ENCODE measurements at regions not wholly inside any gene's neighbourhood (a gene's known extent, or its start where the extent isn't known, plus 50 kb on each side); places are given as distances from the start of the nearest gene placed in this dataset.
"Not testable (repeated sequence)": the region's sequence is repeated elsewhere in the genome, so short reads cannot be mapped to it uniquely, and the experiment has no call there.

DNA sequence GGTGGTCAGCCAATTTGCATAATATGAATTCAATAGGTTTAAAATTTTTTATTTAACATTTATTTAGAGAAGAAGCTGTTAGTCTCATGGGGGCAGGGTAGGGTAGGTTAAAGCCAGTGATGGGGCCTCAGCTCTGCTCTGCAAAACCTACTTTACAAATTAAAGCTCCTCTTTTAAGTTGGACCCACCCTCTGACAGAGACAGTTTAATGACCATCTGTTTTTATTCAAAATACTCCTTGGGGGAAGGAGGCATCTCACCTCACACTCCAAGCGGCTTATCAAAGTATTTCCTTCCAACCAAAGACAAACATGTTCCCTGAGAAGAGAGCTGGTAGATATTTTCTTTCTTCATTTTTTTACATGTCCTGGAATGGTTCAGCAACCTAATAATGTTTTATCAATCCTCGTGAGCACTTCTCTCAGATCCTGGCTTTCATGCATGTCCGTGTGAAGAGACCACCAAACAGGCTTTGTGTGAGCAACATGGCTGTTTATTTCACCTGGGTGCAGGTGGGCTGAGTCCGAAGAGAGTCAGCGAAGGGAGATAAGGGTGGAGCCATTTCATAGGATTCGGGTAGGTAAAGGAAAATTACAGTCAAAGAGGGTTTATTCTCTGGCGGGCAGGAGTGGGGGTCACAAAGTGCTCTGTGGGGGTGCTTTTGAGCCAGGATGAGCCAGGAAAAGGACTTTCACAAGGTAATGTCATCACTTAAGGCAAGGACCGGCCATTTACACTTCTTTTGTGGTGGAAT lies 184.7 kb downstream of the GJA1 start:
- Histone ChIP-seq H3K4me3 (ENCODE audit: low read depth, low read length) (no peak overlapping the region), H3K4me1 (ENCODE audit: control insufficient read depth, insufficient read depth, low read length) (no peaks in the 10 kb centered on the region), H3K27ac (ENCODE audit: low read depth, low read length) (no peak overlapping the region), H3K27me3 (ENCODE audit: control insufficient read depth, insufficient read depth, low read length) (no peaks in the 10 kb centered on the region), H3K9me3 (ENCODE audit: control insufficient read depth, insufficient read depth, low read length) (no peaks in the 10 kb centered on the region), H3K36me3 (ENCODE audit: control insufficient read depth, insufficient read depth, low read length) (no peaks in the 10 kb centered on the region)
- WGBS (ENCODE audit: insufficient coverage), result 69% methylated on average over 5 of the region's 8 CpGs
- no peak for DNase-seq (ENCODE audit: low read depth in 4 of 6, low spot score in 6 of 6)

DNA sequence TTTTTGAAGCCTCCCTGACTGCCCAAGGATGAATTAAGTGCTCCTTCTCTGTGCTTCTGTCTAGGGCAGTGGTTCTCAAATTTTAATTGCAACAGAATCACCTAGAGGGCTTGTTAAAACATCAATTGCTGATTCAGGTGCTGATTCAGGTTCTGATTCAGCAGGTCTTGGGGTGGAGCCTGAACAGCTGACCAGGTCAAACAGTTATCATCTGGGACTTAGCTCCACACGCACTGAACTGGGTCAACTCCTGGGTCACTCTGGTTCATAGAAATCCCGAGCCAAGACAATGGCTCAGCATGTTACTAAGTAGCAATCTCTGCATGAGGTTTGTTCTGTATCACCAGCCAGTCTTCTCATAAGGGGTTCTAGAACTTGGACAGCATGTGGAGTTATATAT lies 192.3 kb downstream of the GJA1 start:
- DNase-seq (ENCODE audit: low read depth in 4 of 6, low spot score in 6 of 6), result peak in 1 of 6 donors; percentile 3
- Histone ChIP-seq H3K27me3 (ENCODE audit: control insufficient read depth, insufficient read depth, low read length) (no peaks in the 10 kb centered on the region), H3K9me3 (ENCODE audit: control insufficient read depth, insufficient read depth, low read length) (peaks cover 2% of the 10 kb centered on the region), H3K27ac (ENCODE audit: low read depth, low read length) (no peak overlapping the region), H3K36me3 (ENCODE audit: control insufficient read depth, insufficient read depth, low read length) (no peaks in the 10 kb centered on the region), H3K4me1 (ENCODE audit: control insufficient read depth, insufficient read depth, low read length) (no peaks in the 10 kb centered on the region), H3K4me3 (ENCODE audit: low read depth, low read length) (no peak overlapping the region)
- WGBS (ENCODE audit: insufficient coverage), result 72% methylated on average over 2 of the region's 2 CpGs

DNA sequence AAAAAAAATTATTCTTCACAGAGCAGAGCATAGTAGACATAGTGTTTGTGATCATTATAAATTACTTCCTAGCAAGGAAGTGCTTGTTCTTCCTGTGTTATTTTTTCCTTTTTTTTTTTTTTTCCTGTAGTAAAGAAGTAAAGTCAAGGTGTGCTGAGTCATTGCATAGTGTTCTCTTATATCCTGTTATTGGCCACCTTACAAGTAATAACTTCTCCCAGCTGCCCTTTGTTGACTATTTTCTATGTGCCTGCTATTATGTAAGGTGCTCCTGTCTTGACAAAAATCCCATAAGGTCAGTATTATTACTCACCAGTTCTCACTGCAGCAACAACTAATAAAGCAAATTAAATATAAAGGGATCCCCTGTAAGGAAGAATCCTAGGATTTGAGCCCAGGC lies 195.3 kb downstream of the GJA1 start:
- H3K4me1 ChIP-seq (ENCODE audit: control insufficient read depth, insufficient read depth, low read length), result no peaks in the 10 kb centered on the region
- H3K27me3 ChIP-seq (ENCODE audit: control insufficient read depth, insufficient read depth, low read length), result no peaks in the 10 kb centered on the region
- no peak overlapping the region for H3K4me3 ChIP-seq (ENCODE audit: low read depth, low read length)
- peaks cover 5% of the 10 kb centered on the region for H3K9me3 ChIP-seq (ENCODE audit: control insufficient read depth, insufficient read depth, low read length)
- H3K27ac ChIP-seq (ENCODE audit: low read depth, low read length), result no peak overlapping the region
- DNase-seq (ENCODE audit: low read depth in 4 of 6, low spot score in 6 of 6), result no peak
- no peaks in the 10 kb centered on the region for H3K36me3 ChIP-seq (ENCODE audit: control insufficient read depth, insufficient read depth, low read length)

DNA sequence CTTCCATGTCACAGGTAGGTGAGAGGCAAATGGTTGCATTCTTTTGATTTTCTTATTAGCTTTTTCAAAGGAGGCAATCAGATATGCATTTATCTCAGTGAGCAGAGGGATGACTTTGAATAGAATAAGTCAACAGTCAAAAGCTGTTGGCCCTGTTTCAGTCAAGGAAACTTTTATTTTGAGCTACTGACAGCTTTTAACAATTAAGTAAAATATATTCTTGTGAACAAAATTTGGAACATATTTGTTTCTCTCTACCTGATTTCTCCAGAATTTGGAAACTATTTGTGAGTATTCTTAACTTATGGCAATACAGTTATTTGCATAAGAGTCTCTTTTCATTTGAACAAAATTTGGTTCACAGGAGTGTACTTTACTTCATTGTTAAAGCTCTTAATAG lies 196.3 kb downstream of the GJA1 start:
- not testable (repeated sequence) for H3K9me3 ChIP-seq (ENCODE audit: control insufficient read depth, insufficient read depth, low read length); H3K27me3 ChIP-seq (ENCODE audit: control insufficient read depth, insufficient read depth, low read length); H3K4me3 ChIP-seq (ENCODE audit: low read depth, low read length); H3K27ac ChIP-seq (ENCODE audit: low read depth, low read length); H3K4me1 ChIP-seq (ENCODE audit: control insufficient read depth, insufficient read depth, low read length); H3K36me3 ChIP-seq (ENCODE audit: control insufficient read depth, insufficient read depth, low read length); DNase-seq (ENCODE audit: low read depth in 4 of 6, low spot score in 6 of 6)

DNA sequence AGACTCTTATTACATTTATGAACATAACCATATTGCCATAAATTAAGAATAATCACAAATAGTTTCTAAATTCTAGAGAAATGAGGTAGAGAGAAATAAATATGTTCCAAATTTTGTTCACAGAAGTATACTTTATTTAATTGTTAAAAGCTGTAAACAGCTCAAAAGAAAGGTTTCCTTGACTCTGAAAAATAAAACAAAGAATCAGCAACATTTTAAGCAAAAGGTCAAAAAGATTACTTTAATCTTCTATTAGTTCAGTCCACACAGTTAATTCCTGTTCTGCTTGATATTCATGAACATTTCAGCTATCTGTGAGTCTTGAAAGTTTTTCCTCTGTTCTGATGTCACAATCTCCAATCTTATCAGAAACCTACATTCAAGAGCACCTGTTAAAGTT lies 197.9 kb downstream of the GJA1 start:
- H3K36me3 ChIP-seq (ENCODE audit: control insufficient read depth, insufficient read depth, low read length), result no peaks in the 10 kb centered on the region
- no peak for DNase-seq (ENCODE audit: low read depth in 4 of 6, low spot score in 6 of 6)
- no peak overlapping the region for H3K27ac ChIP-seq (ENCODE audit: low read depth, low read length)
- H3K27me3 ChIP-seq (ENCODE audit: control insufficient read depth, insufficient read depth, low read length), result no peaks in the 10 kb centered on the region
- no peaks in the 10 kb centered on the region for H3K4me1 ChIP-seq (ENCODE audit: control insufficient read depth, insufficient read depth, low read length)
- H3K4me3 ChIP-seq (ENCODE audit: low read depth, low read length), result no peak overlapping the region
- peaks cover 7% of the 10 kb centered on the region for H3K9me3 ChIP-seq (ENCODE audit: control insufficient read depth, insufficient read depth, low read length)

DNA sequence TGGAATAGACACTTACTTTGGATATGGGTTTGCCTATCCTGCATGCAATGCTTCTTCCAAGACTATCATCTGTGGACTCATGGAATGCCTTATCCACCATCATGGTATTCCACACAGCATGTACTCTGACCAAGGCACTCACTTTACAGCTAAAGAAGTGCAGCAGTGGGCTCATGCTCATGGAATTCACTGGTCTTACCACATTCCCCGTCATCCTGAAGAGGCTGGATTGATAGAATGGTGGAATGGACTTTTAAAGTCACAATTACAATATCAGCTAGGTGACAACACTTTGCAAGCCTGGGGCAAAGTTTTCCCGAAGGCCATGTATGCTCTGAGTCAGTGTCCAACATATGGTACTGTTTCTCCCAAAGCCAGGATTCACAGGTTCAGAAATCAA lies 199.1 kb downstream of the GJA1 start:
- not testable (repeated sequence) for H3K27ac ChIP-seq (ENCODE audit: low read depth, low read length); DNase-seq (ENCODE audit: low read depth in 4 of 6, low spot score in 6 of 6)
- no CpG with 5 or more reads among the region's 2 CpGs for WGBS (ENCODE audit: insufficient coverage)

DNA sequence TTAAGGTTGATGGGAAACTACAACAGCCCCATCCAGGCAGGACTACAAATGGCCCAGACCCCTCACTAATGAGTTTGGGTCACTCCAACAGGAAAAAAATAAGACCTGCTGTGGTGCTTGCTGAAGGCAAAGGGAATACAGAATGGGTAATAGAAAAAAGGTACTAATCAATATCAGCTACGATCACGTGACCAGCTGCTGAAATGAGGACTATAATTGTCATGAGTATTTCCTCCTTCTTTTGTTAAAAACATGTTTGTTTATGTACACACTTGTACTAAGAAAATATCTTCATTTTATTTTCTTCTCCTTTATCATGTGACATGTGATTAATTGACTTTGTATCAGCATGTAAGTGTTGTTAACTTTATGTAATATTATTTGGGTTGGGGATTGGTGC lies 199.9 kb downstream of the GJA1 start:
- WGBS (ENCODE audit: insufficient coverage), result no CpG with 5 or more reads among the region's 2 CpGs
- Histone ChIP-seq H3K4me3 (ENCODE audit: low read depth, low read length) (no peak overlapping the region), H3K27me3 (ENCODE audit: control insufficient read depth, insufficient read depth, low read length) (no peaks in the 10 kb centered on the region), H3K4me1 (ENCODE audit: control insufficient read depth, insufficient read depth, low read length) (no peaks in the 10 kb centered on the region), H3K9me3 (ENCODE audit: control insufficient read depth, insufficient read depth, low read length) (peaks cover 7% of the 10 kb centered on the region), H3K27ac (ENCODE audit: low read depth, low read length) (no peak overlapping the region), H3K36me3 (ENCODE audit: control insufficient read depth, insufficient read depth, low read length) (no peaks in the 10 kb centered on the region)
- no peak for DNase-seq (ENCODE audit: low read depth in 4 of 6, low spot score in 6 of 6)

More for the DNA sequence above, 199.1 kb downstream of the GJA1 start:
- H3K4me1 ChIP-seq (ENCODE audit: control insufficient read depth, insufficient read depth, low read length); H3K9me3 ChIP-seq (ENCODE audit: control insufficient read depth, insufficient read depth, low read length); H3K36me3 ChIP-seq (ENCODE audit: control insufficient read depth, insufficient read depth, low read length); H3K27me3 ChIP-seq (ENCODE audit: control insufficient read depth, insufficient read depth, low read length); H3K4me3 ChIP-seq (ENCODE audit: low read depth, low read length): not testable (repeated sequence)

DNA sequence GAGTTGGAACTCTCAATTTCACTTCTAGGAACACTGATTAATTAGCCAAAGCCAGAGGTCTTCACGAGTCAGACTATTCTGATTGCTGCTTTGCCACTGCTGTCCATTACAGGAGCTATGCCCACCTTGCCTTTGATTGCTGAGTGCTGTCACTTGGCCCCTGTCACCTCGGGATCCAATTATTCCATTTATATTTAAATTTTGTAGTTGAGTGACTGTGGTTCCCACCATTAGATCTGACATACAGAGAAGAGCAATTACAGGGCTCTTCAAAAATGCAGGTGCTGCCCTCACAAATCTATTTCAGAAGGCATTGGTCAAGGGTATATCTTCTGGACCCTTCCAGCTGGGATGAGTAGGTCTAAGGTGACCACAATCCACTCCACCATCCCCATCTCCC lies 200.8 kb downstream of the GJA1 start:
- H3K4me1 ChIP-seq (ENCODE audit: control insufficient read depth, insufficient read depth, low read length); H3K36me3 ChIP-seq (ENCODE audit: control insufficient read depth, insufficient read depth, low read length); H3K9me3 ChIP-seq (ENCODE audit: control insufficient read depth, insufficient read depth, low read length); H3K27me3 ChIP-seq (ENCODE audit: control insufficient read depth, insufficient read depth, low read length); H3K27ac ChIP-seq (ENCODE audit: low read depth, low read length); DNase-seq (ENCODE audit: low read depth in 4 of 6, low spot score in 6 of 6); H3K4me3 ChIP-seq (ENCODE audit: low read depth, low read length): not testable (repeated sequence)
- whole genome bisulfite sequencing (ENCODE audit: insufficient coverage), result no CpG with 5 or more reads among the region's 2 CpGs

DNA sequence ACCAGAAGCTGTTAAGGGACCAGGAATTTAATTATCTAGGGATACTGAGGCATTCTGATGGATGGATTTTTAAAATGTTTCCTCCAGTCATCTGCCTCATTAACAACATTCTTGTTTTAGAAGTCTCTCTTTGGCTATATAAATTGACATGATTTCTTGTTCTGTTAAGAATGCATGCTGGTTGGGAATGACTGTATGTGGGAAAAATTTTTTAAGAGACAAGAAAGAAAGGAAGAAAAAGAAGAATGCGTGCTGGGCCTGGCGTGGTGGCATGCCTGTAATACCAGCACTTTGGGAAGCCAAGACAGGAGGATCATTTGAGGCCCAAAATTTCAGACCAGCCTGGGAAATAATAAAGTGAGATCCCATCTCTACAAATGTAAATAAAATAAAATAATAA lies 203.6 kb downstream of the GJA1 start:
- Histone ChIP-seq H3K4me3 (ENCODE audit: low read depth, low read length) (no peak overlapping the region), H3K4me1 (ENCODE audit: control insufficient read depth, insufficient read depth, low read length) (no peaks in the 10 kb centered on the region), H3K27ac (ENCODE audit: low read depth, low read length) (no peak overlapping the region), H3K9me3 (ENCODE audit: control insufficient read depth, insufficient read depth, low read length) (peaks cover 5% of the 10 kb centered on the region), H3K27me3 (ENCODE audit: control insufficient read depth, insufficient read depth, low read length) (no peaks in the 10 kb centered on the region), H3K36me3 (ENCODE audit: control insufficient read depth, insufficient read depth, low read length) (no peaks in the 10 kb centered on the region)
- no peak for DNase-seq (ENCODE audit: low read depth in 4 of 6, low spot score in 6 of 6)
- WGBS (ENCODE audit: insufficient coverage), result 94% methylated on average over 2 of the region's 2 CpGs

DNA sequence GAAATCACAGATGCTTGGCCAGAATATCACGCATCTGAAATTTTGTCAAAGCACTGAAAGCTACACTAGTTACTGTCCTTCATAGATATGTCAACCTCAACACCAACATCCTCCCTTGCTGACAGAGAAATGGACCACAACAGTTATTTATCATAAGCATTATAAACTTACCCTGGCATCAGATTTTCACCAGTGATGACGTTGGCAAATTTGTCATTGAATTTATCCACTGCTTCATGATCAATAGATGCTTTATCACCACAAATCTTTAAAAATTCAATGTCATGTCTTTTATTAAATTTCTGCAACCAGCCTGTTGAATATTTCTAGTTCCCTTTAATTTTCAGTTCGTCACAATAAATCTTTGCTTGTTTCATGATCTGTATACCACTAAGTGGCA lies 205.7 kb downstream of the GJA1 start:
- Histone ChIP-seq H3K27ac (ENCODE audit: low read depth, low read length) (no peak overlapping the region), H3K4me3 (ENCODE audit: low read depth, low read length) (no peak overlapping the region), H3K9me3 (ENCODE audit: control insufficient read depth, insufficient read depth, low read length) (peaks cover under 1% of the 10 kb centered on the region), H3K36me3 (ENCODE audit: control insufficient read depth, insufficient read depth, low read length) (no peaks in the 10 kb centered on the region), H3K4me1 (ENCODE audit: control insufficient read depth, insufficient read depth, low read length) (no peaks in the 10 kb centered on the region), H3K27me3 (ENCODE audit: control insufficient read depth, insufficient read depth, low read length) (no peaks in the 10 kb centered on the region)
- WGBS (ENCODE audit: insufficient coverage), result 75% methylated on average over 2 of the region's 3 CpGs
- no peak for DNase-seq (ENCODE audit: low read depth in 4 of 6, low spot score in 6 of 6)

All from spinal cord (tissue), 9 donors.